Frontal cortex (tissue), 3 donors: ENCODE measurements at regions not wholly inside any gene's neighbourhood (a gene's known extent, or its start where the extent isn't known, plus 50 kb on each side); places are given as distances from the start of the nearest gene placed in this dataset.

Source experiments
- DNase-seq, 2 donors: peaks; one replicate each; pipeline ENCODE4 v3.0.0; 2012; ENCODE audit warnings: low spot score in 2 of 2
- FAIRE-seq: peaks from 2 replicates; lab custom pipeline; 2012; peaks lifted over from hg19 to GRCh38; lab: Jason Lieb, UNC
- donor health status: control.
- donor health status: control.
- donor health status: control.

- no peak for DNase-seq
- FAIRE-seq = no peak
These were observed 247.1 kb upstream of the FSTL5 start for GRCh38 chr4:162410854-162411253.

GRCh38 chr4:162409048-162409447 lies 245.2 kb upstream of the FSTL5 start:
- DNase-seq (no peak), FAIRE-seq (no peak)

- FAIRE-seq (no peak), DNase-seq (no peak)
These were observed 244.5 kb upstream of the FSTL5 start for GRCh38 chr4:162408309-162408708.

DNA sequence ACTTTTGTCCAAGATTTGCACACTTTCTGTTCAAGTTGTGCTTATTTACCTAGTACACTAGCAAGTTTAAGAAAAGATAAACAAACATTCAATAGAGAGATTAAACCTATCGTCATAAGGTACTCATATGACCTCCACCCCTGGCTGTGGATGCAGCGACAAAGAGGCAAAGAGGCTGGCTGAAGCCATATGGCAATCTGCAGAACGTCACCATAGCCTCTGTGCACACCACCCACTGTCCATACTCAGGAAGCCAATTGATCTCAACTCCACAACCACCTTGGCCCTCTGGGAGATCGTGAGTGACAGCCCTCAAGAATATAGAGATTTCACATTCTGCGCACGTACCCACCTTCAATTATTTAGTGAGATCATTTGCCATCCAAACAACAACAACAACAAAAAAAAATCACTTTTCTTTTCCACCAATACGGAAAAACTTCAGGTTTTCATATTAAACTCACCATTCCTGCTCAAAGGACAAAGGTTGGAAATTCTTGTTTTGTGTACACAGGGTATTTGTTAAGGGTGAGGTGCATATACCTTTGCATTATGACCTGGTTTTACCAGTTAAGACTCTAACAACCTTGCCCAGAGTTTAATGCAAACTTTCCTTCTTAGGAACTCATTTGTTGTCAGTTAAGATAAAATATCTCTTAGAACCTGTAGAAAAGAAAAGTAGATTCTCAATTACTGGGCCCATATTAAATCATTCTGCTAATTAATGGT lies 243.0 kb upstream of the FSTL5 start:
- no peak for DNase-seq
- no peak for FAIRE-seq

GRCh38 chr4:162403932-162404331 lies 240.1 kb upstream of the FSTL5 start:
- DNase-seq (no peak), FAIRE-seq (no peak)

- FAIRE-seq (no peak), DNase-seq (no peak)
These were observed 239.6 kb upstream of the FSTL5 start for GRCh38 chr4:162403419-162403818.

DNA sequence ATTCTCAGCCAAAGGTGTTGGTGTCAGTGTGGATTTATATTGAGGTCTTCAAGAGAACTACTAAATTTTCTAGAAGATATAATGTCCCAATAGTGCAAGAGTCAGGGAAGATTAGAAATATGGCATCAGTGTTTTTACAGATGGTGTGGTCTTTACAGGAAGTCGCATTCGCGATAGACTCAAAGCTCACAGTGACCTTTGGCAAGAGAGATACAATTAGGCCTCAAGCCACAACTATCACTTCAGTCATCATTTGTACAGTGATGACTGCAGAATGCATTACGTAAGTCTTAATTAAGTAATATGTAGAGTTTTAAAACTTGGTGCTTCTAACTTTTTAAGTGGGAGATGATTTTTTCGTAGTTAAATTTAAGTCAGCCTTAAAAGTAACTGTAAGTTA lies 237.2 kb upstream of the FSTL5 start:
- FAIRE-seq = no peak
- DNase-seq = no peak

DNA sequence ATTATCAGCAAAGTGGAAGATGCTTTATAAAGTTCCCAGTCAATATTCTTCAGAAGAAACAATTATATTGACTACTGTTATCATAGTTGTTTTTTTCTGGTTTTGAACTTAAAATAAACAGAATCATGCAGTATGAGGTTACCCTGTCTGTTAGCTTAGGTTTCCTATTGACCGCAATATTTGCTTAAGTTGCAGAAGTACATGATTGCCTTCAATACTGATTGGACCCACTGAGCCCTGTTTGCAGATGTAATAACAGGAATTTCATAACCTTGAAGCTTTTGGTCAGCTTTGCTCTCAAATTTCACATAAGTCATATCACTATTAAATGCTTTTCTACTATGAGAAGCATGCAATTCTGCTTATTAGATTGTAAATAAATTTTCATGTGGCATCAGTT lies 229.1 kb upstream of the FSTL5 start:
- no peak for FAIRE-seq
- no peak for DNase-seq

DNA sequence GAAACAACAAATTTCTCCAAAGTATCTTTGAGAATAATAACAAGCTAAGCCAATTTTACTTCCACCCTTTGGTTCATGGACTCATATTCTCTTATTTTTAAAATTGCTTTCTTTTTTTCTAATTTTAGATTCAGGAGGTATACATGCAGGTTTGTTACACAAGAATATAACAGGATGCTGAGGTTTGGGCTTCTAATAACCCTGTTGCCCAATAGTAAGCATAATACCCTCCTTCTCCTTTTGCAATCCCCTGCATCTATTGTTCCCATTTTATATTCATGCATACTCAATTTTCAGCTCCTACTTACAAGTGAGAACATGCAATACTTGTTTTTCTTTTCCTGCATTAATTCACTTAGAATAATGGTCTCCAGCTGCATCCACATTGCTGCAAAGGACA lies 202.3 kb upstream of the FSTL5 start:
- DNase-seq = no peak
- FAIRE-seq = no peak

- no peak for FAIRE-seq
These were observed 200.9 kb upstream of the FSTL5 start for GRCh38 chr4:162364651-162365050.

GRCh38 chr4:162360369-162361149 lies 196.8 kb upstream of the FSTL5 start:
- FAIRE-seq (no peak), DNase-seq (no peak)

More at GRCh38 chr4:162364651-162365050, 200.9 kb upstream of the FSTL5 start:
- no peak for DNase-seq

GRCh38 chr4:162356181-162356580 lies 192.4 kb upstream of the FSTL5 start:
- no peak for FAIRE-seq
- DNase-seq = no peak

- FAIRE-seq (no peak), DNase-seq (no peak)
These were observed 188.8 kb upstream of the FSTL5 start for GRCh38 chr4:162352580-162353107.

DNA sequence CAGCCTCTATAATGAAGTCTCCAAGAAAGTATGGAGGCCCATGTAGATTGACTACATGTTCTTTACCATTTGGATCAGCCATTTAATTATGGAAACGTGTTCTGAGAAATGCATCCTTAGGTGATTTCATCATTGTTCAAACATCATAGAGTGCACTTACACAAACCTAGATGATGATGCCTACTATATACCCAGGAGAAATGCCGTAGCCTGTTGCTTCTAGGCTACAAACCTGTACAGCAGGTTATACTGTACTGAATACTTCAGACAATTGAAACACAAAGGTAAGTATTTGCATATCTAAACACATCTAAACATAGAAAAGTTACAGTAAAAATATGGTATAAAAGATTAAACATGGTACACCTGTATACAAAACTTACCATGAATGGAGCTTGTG lies 186.5 kb upstream of the FSTL5 start:
- DNase-seq = no peak
- FAIRE-seq = no peak

GRCh38 chr4:162349395-162349794 lies 185.6 kb upstream of the FSTL5 start:
- DNase-seq (no peak), FAIRE-seq (no peak)

DNA sequence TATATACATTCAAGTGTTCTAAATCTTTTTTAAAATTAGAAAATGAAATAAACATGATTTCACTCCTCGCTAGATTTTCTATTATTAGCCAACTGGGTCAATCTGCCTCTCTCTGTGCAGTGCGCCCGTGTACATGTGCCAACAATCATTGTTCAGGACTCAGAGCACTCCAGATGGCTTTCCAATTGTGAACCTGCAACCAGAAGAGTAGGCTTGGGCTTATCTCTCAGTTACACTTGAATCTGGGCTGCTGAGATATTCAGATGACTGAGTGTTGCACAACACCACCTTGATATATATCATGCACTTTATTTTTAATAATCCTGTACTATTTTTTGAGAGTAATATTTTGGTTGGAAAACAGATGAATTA lies 184.0 kb upstream of the FSTL5 start:
- DNase-seq = peak in 1 of 2 donors; percentile 1
- no peak for FAIRE-seq

DNA sequence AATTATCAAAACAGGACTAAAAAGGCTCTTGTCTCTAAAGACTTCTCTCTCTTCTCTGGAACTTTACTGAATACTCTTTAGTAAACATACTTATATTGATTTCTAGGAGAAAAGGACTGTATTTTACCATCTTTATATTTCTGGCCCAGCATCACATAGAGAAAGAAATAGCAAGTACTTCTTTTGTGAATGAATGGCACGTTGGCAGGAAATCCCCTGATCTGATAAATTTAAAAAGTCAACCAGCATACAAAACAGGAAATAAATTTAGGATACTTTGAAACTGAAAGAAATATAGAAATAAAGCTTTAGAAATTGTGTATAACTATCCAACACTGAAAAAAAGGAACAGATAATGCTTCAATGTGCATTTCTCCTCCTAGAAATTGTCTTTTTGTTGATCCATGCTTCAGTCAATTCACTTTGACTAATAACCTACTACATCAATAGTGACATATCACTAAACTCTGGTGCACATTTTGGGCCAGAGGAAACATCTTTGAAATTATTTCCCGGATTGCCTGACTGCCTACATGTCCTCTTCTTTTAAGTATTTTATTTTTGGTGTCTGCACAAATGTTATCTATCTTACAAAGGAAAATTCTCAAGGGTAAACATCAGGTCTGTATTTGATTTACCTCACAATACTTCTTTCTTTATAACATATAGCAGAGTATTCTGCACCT lies 183.5 kb upstream of the FSTL5 start:
- FAIRE-seq = no peak
- no peak for DNase-seq

DNA sequence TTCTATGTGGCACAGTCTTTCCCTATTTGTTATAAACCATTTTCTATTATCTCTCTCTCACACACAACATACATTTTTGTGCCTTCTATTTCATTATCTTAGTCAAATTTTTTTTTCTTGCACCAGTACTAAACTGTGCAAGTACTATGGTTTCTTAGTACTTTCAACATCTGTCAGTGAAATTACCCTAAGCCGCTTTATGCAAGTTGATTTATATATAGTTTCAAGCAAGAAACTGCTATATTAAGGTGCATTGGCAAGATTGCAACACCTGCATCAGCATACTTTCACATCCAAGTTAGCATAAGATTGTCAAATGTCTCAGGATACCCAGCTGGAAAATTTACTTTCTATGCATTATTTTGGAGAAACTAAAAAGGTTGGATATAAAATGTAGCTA lies 180.2 kb upstream of the FSTL5 start:
- no peak for DNase-seq
- no peak for FAIRE-seq

GRCh38 chr4:162341533-162341932 lies 177.7 kb upstream of the FSTL5 start:
- DNase-seq (no peak), FAIRE-seq (no peak)

DNA sequence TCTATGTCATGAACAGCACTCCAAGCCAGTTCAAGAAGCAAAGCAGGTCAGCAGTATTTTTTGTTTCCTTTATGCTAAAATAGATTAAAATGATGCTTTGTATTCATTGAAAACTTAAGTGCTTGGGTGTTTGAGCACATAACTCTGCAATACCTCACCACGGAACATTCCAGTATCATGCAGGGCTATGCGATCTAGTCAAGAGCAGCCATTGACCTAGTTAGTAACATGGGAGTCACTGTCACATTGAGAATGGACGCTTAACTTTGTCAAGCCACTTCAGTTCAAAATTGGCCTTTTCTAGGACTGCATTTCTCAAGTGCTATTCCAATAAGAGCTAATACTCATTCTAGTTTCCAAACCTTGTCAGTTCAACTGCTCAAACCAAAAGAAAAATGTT lies 160.1 kb upstream of the FSTL5 start:
- DNase-seq (no peak), FAIRE-seq (no peak)

GRCh38 chr4:162322054-162322453 lies 158.3 kb upstream of the FSTL5 start:
- DNase-seq (no peak), FAIRE-seq (no peak)
